Panc1 (cell line): ENCODE measurements at regions not wholly inside any gene's neighbourhood (a gene's known extent, or its start where the extent isn't known, plus 50 kb on each side); places are given as distances from the start of the nearest gene placed in this dataset.

Experiments
- ATAC-seq: fragments of 200-7000 bp; cut with Tn5 transposase; 2 replicates; pipeline ENCODE4 v1.9.1; 2020; ENCODE audit warnings: mild to moderate bottlenecking, moderate library complexity
- BruUV-seq: library from RNA; stranded (reverse); fragments of 400-500 nt; replicated peaks from 2 replicates; lab custom pipeline; 2021; lab: Mats Ljungman, UMichigan
- CTCF ChIA-PET: fragments of 300-600 bp; sonication (Branson Sonifier 250); formaldehyde crosslinking; loops from one replicate; lab custom pipeline; 2022; ENCODE audit warnings: antibody characterized with exemption; lab: Charles Lee
- POLR2A ChIA-PET: fragments of 300-600 bp; sonication (Branson Sonifier 250); formaldehyde crosslinking; loops from one replicate; lab custom pipeline; 2022; ENCODE audit warnings: antibody characterized with exemption; lab: Charles Lee
- DNase-seq: peaks from one replicate; pipeline ENCODE4 v3.0.0-alpha.2; 2010; ENCODE audit warnings: low read depth, low spot score
- H3K27ac ChIP-seq: 2 replicates; pipeline ENCODE4 v1.5.1; 2011; ENCODE audit warnings: mild to moderate bottlenecking, low read length, inconsistent platforms
- H3K27me3 ChIP-seq: fragments of 200-500 bp; sonication (Bioruptor generic); 2 replicates; pipeline ENCODE4 v1.6.0; 2014; ENCODE audit warnings: low read length, inconsistent platforms; ENCODE audit not compliant: control insufficient read depth, insufficient read depth
- H3K36me3 ChIP-seq: fragments of 200-500 bp; sonication (Bioruptor generic); 2 replicates; pipeline ENCODE4 v1.5.1; 2014; ENCODE audit warnings: inconsistent platforms, mild to moderate bottlenecking, low read length, moderate library complexity; ENCODE audit not compliant: control insufficient read depth, insufficient read depth
- H3K4me1 ChIP-seq: 2 replicates; pipeline ENCODE4 v1.5.1; 2011; ENCODE audit warnings: inconsistent platforms, mild to moderate bottlenecking, low read length, moderate library complexity; ENCODE audit not compliant: control insufficient read depth, insufficient read depth
- H3K4me3 ChIP-seq, 2 experiments: 2 replicates each; pipeline ENCODE4 v1.5.1; 2011 to 2012; ENCODE audit warnings: low read depth in 2 of 2, low read length in 2 of 2, mild to moderate bottlenecking in 2 of 2, inconsistent platforms in 1 of 2, moderate library complexity in 1 of 2
- H3K9me3 ChIP-seq: fragments of 200-500 bp; sonication (Bioruptor generic); 2 replicates; pipeline ENCODE4 v1.5.1; 2014; ENCODE audit warnings: low read depth, mild to moderate bottlenecking, inconsistent platforms, low read length, moderate library complexity; ENCODE audit not compliant: control insufficient read depth, insufficient read depth
- POLR2AphosphoS5 ChIP-seq: IDR thresholded peaks from 2 replicates; pipeline ENCODE4 v1.6.1; 2012; ENCODE audit warnings: mild to moderate bottlenecking, low read depth, low read length, moderate library complexity
- SIN3A ChIP-seq: IDR thresholded peaks from 2 replicates; pipeline ENCODE4 v1.6.1; 2012; ENCODE audit warnings: low read depth, mild to moderate bottlenecking, low read length, moderate library complexity, borderline replicate concordance; ENCODE audit not compliant: insufficient read depth
- TCF7L2 ChIP-seq: IDR thresholded peaks from 2 replicates; pipeline ENCODE4 v1.6.1; 2011; ENCODE audit warnings: mild to moderate bottlenecking, low read depth, low read length, inconsistent platforms
- in situ Hi-C: cut with HindIII; loops from 2 replicates; pipeline ENCODE4 v1.10.0; 2016; ENCODE audit warnings: low sequenced_read_pairs, low pct_unique_long_range_greater_than_20kb
- intact Hi-C: fragments of 100-400 bp; cut with micrococcal nuclease; formaldehyde crosslinking; loops from one replicate; pipeline ENCODE4 v1.10.0; 2022; ENCODE audit not compliant: unreplicated experiment
- TF ChIP-seq, protein P1 (sequence below): fragments of 450-650 bp; IDR thresholded peaks from 2 replicates; pipeline ENCODE4 v1.5.1; 2017; ENCODE audit warnings: mild to moderate bottlenecking
- TF ChIP-seq, protein P2 (sequence below), 2 experiments: IDR thresholded peaks; 2 replicates each; pipeline ENCODE4 v1.6.1; 2011 to 2012; ENCODE audit warnings: low read depth in 2 of 2, control low read depth in 1 of 2, low read length in 1 of 2, mild to moderate bottlenecking in 1 of 2, moderate library complexity in 1 of 2; ENCODE audit not compliant: insufficient read depth in 1 of 2

DNA sequence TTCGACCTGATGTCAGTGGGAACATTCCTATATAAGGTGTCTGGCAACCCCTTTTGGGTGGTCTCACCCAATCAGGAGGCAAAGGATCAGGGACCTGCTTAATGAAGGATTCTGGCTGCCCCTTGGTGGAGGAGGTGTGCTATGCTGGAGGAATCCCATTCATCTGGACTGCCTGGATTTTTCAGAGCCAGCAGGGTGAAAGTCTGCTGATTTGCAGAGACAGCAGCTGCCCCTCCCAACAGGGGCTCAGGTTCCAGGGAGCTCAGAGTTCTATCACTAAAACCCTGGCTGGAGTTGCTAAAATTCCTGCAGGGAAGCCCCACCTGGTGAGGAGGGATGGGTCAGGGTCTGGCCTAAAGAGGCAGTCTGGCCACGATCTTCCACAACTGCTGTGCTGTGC, 398.5 kb upstream of the CNTNAP2 start:
- Histone ChIP-seq H3K27me3 (no peaks in the 10 kb centered on the region), H3K4me3 (no peak overlapping the region), H3K9me3 (no peaks in the 10 kb centered on the region), H3K4me1 (no peaks in the 10 kb centered on the region), H3K36me3 (no peaks in the 10 kb centered on the region), H3K27ac (no peak overlapping the region)
- ChIA-PET CTCF (no interaction called here), POLR2A (no interaction called here)
- no peak for DNase-seq
- TF ChIP-seq, protein P1, sequence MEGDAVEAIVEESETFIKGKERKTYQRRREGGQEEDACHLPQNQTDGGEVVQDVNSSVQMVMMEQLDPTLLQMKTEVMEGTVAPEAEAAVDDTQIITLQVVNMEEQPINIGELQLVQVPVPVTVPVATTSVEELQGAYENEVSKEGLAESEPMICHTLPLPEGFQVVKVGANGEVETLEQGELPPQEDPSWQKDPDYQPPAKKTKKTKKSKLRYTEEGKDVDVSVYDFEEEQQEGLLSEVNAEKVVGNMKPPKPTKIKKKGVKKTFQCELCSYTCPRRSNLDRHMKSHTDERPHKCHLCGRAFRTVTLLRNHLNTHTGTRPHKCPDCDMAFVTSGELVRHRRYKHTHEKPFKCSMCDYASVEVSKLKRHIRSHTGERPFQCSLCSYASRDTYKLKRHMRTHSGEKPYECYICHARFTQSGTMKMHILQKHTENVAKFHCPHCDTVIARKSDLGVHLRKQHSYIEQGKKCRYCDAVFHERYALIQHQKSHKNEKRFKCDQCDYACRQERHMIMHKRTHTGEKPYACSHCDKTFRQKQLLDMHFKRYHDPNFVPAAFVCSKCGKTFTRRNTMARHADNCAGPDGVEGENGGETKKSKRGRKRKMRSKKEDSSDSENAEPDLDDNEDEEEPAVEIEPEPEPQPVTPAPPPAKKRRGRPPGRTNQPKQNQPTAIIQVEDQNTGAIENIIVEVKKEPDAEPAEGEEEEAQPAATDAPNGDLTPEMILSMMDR = no peak
- TF ChIP-seq, protein P2, sequence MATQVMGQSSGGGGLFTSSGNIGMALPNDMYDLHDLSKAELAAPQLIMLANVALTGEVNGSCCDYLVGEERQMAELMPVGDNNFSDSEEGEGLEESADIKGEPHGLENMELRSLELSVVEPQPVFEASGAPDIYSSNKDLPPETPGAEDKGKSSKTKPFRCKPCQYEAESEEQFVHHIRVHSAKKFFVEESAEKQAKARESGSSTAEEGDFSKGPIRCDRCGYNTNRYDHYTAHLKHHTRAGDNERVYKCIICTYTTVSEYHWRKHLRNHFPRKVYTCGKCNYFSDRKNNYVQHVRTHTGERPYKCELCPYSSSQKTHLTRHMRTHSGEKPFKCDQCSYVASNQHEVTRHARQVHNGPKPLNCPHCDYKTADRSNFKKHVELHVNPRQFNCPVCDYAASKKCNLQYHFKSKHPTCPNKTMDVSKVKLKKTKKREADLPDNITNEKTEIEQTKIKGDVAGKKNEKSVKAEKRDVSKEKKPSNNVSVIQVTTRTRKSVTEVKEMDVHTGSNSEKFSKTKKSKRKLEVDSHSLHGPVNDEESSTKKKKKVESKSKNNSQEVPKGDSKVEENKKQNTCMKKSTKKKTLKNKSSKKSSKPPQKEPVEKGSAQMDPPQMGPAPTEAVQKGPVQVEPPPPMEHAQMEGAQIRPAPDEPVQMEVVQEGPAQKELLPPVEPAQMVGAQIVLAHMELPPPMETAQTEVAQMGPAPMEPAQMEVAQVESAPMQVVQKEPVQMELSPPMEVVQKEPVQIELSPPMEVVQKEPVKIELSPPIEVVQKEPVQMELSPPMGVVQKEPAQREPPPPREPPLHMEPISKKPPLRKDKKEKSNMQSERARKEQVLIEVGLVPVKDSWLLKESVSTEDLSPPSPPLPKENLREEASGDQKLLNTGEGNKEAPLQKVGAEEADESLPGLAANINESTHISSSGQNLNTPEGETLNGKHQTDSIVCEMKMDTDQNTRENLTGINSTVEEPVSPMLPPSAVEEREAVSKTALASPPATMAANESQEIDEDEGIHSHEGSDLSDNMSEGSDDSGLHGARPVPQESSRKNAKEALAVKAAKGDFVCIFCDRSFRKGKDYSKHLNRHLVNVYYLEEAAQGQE (IDR thresholded peaks at IDR 0.05; ENCODE audit: insufficient read depth in 1 of 2, low read depth in 2 of 2, low read length in 1 of 2) = no peak
- TF ChIP-seq POLR2AphosphoS5 (no peak), TCF7L2 (no peak), SIN3A (no peak)
- BruUV-seq = no TSS peak
- intact Hi-C loops = no loop called here
- in situ Hi-C loops = no loop called here
- ATAC-seq = no peak

DNA sequence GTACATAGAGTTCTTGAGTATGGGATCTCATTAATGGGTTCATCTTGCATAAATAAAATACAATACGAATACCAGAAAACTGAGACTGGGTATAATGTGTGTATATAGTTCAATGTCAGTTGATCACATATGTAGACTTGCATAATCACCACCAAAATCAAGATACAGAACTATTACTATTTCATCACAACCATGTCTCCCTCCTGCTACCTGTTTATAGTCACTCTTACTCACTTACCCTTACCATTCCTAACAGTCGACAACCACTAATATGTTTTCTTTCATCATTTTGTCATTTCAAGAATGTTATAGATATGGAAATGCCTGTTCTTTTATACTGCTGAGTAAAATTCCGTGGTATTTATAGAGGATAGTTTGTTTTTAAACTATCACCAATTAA, 416.1 kb upstream of the CNTNAP2 start:
- DNase-seq (no peak), ATAC-seq (no peak)
- intact Hi-C loops = no loop called here
- TF ChIP-seq POLR2AphosphoS5 (no peak), TCF7L2 (no peak), SIN3A (no peak)
- TF ChIP-seq, protein P1 = no peak
- TF ChIP-seq, protein P2 (IDR thresholded peaks at IDR 0.05; ENCODE audit: insufficient read depth in 1 of 2, low read depth in 2 of 2, low read length in 1 of 2) = no peak
- no peak overlapping the region for H3K27ac ChIP-seq
- H3K27me3 ChIP-seq = no peaks in the 10 kb centered on the region
- ChIA-PET CTCF (no interaction called here), POLR2A (interaction anchor here (0.6 kb wide), 1 partner anchor 1483 kb away, joined by 4 read pairs; no protein-coding TSS in a partner anchor)
- in situ Hi-C loops = no loop called here
- no peaks in the 10 kb centered on the region for H3K36me3 ChIP-seq
- H3K4me1 ChIP-seq = no peaks in the 10 kb centered on the region
- no peak overlapping the region for H3K4me3 ChIP-seq
- BruUV-seq = no TSS peak
- peaks cover 4% of the 10 kb centered on the region; the same call in 1 of the 2 replicates for H3K9me3 ChIP-seq
